ENCODE measurements at regions not wholly inside any gene's neighbourhood (a gene's known extent, or its start where the extent isn't known, plus 50 kb on each side); places are given as distances from the start of the nearest gene placed in this dataset.

DNA sequence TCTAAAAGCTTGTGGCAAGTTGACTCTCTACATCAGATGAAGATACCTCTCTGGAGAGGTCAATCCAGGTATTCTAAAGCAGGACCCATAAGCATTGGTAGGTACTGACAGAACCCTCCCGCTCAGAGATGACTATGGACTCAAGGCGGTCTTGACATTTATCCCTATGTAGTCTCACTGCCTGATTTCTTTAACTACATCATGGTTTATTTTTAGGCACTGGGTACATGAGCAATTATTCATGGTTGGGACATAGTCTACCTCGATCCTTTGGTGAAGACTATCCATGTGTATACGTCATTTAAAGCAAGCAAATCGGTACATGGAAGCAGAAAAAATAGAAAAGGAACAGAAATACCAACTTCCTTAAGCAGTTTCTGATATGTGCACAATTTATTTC is 136.2 kb upstream of the TAB2 start:
- no peak for DNase-seq (ENCODE audit: low read depth in 2 of 2, low spot score in 1 of 2)

DNA sequence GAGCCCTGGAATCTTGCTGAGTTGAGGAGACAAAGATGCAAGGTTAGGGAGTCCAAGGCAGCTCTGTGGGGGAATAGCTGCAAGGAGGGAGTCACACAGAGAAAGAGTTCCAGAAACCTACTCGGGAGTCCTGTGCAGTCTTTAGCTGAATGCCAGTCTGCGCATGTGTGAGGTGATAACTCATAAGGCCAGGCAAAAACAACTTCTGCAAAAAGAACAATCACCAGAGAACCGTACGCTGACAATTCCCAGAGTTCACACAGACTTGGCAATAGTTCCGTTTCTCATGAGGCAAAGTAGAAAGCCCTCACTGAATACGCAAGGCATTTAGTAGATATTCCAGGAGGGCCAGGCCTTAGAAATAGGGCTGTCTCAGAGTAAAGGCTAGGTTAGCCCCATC is 135.2 kb upstream of the TAB2 start:
- no peak for DNase-seq (ENCODE audit: low read depth in 2 of 2, low spot score in 1 of 2)

DNA sequence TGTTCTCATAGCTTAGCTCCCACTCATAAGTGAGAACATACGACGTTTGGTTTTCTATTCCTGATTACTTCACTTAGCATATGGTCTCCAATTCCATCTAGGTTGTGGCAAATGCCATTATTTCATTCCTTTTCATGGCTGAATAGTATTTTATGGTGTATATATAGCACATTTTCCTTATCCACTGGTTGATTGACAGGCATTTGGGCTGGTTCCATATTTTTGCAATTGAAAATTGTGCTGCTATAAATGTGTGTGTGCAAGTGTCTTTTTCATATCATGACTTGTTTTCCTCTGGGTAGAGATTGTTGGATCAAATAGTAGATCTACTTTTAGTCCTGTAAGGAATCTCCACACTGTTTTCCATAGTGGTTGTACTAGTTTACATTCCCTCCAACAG is 133.0 kb upstream of the TAB2 start:
- DNase-seq (ENCODE audit: low read depth in 2 of 2, low spot score in 1 of 2), result no peak

DNA sequence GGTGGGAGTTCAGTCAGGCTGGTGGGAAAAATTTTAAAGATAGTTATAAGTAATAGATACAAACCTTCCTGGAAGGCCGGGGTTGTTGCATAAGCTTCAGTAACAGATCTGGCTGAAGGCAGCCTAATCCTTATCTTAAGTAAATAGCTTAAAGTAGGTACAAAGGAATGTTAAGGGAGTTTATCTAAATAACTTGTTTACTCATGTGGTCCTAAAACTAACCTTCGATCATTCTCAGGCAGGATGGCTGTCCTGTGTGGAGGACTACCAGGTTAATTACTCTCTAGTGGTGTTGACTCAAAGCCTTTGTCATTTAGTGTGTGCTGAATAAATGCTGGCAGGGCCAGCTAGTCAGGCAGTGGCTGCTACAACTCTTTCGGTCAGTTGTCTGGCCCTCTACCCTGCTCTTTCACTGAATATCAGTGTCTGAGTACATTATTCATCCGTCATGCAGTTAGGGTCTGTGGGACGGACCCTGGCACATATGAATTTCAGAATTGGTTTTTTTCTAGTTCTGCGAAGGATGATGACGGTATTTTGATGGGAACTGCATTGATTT is 131.6 kb upstream of the TAB2 start:
- DNase-seq (ENCODE audit: low read depth in 2 of 2, low spot score in 1 of 2), result no peak

DNA sequence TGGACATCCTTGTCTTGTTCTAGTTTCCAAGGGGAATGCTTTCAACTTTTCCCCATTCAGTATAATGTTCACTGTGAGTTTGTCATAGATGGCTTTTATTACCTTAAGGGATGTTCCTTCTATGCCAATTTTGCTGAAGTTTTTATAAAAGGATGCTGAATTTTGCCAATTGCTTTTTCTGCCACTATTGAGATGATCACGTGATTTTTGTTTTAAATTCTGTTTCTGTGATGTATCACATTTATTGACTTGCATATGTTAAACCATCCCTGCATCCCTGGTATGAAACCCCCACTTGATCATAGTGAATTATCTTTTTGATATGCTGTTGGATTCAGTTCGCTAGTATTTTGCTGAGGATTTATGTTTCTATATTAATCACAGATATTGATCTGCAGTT is 130.6 kb upstream of the TAB2 start:
- no peak for DNase-seq (ENCODE audit: low read depth in 2 of 2, low spot score in 1 of 2)

DNA sequence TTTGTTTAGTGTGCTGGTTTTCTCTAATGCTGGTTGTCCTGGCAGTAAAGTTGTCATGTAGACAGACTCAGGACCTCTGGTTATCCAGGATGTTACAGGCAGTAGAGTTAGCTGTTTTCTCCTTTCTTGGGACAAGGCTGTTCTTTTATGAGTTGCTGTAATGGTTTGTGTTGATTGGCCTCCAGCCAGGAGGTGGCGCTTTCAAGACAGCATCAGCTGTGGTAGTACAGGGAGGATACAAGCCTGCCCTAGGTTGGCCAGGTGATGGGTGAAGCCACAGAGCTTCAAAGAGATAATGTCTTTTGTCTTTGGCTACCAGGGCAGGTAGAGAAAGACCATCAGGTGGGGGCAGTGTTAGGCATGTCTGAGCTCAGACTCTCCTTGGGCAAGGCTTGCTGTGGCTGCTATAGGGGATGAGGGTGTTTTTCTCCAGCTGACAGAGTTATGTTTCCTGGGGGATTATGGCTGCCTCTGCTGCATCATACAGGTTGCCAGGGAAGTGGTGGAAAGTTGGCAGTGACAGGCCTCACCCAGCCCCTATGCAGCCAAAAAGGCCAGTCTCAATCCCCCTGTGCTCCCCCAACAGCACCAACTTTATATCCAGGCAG is 127.2 kb upstream of the TAB2 start:
- no peak for DNase-seq (ENCODE audit: low read depth in 2 of 2, low spot score in 1 of 2)

DNA sequence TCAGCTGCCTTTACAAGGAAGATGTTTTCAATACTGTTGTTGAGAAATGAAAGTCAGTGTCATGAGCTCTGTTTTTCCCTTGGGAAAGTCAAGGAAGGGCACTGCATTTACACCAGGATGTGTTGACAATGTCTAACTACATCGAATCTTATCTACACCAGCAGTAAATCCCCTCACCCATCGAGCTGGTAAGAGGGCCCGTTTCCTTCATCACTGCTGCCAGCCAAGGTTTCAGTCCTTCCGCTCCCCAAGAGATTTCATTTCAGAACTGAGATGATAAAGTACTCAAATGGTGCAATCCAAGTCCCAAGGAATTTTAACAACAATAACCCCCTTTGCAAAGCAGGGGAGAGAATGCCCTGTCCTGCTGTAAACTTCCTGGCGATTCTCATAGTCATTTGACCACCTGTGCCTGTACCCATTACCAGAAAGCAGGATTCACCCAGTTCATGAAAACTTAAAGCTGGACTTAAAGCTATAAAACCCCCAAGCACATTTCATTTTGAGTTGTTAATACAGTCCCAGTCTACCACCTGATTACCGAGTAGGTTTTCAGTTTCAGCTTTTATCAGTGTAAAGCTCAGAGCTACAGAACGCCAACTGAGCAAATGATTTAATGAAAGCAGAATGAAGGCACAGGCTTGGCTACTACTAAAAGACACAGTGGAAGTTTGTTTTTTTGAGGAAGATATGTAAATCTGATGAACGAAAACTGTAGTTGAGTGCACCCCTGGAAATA is 122.5 kb upstream of the TAB2 start:
- DNase-seq (ENCODE audit: low read depth in 2 of 2, low spot score in 1 of 2), result no peak

DNA sequence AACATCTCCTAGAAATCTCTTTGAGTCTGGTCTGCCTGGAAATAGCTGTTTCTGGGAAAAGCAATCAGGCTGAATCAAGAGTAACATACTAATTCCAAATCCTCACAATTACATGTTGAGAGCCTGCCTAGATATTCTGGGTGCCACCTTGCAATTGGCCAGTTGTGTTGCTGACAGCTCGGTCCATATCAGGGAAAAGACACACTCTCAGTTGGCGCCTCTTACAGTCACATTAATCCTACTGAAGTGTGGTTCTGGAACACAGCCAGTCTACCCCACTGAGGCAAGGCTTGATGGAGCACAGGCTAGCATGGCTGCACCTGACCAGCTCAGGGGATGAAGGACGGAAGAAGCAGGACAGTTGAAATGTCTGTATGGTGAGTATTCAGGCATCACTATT is 121.4 kb upstream of the TAB2 start:
- DNase-seq (ENCODE audit: low read depth in 2 of 2, low spot score in 1 of 2), result no peak

DNA sequence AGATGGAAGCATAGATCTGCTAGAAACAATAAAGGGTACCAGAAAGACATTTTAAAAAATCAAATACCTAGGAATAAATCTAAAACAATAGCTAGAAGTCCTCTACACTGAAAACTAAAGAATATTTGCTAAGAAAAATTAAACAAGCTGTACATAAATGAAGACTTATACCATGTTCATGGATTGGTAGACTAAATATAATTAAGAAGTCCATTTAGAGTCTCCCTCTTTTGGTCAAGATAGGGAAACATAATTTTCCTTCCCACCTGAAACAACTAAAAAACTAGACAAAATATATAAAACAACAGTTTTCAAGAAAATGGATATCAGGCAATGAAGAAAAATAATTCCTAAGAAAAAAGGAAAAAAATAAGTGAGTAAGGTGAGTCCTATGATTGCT is 120.0 kb upstream of the TAB2 start:
- no peak for DNase-seq (ENCODE audit: low read depth in 2 of 2, low spot score in 1 of 2)

DNA sequence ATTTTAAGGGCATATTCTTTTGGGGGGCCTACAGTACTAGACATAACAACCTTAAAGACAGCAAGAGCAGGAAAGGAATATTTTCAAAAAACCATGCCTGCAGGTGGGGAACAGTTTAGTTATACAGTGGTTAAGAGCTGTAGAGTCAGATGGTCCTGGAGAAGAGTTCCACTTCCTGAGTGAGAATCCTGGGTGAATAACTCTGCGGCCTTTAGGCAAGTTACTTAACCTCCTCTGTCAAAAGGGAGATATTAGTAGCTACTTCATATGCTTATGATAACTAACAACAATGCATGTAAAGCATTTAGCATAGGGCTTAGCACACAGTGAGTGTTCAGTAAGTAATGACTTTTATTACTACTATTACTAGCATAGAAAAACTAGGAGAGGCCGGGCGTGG is 119.2 kb upstream of the TAB2 start:
- no peak for DNase-seq (ENCODE audit: low read depth in 2 of 2, low spot score in 1 of 2)

DNA sequence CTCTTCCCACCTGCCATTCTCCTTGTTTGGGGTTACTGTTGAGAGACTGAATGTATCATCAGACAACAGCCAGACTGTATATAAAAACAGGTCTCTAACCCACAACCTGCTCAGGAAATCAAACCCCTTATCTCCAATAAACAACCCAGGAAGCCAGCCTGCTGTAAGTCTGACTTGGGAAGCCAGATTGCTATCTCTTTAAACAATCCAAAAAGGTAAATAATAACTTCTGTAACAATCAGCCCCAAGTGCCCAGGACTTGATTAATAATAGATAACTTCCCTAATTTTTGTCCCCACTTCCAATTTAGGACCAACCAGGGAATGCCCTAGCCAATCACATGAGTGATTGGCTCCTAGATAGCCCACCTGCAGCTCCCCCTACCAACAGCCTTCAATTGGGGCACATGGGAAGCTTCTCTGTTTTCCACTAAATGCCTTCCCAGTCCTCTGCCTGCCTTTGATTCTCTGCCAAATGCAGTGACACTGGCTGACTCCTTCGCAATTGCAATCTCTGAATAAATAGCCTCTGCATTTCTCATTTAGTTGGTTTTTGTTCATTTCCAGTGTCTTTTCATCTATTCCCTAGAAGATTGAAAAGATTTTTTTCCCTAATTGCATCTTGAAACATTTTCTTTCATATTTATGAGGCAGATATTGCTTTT is 117.1 kb upstream of the TAB2 start:
- DNase-seq (ENCODE audit: low read depth in 2 of 2, low spot score in 1 of 2), result no peak

DNA sequence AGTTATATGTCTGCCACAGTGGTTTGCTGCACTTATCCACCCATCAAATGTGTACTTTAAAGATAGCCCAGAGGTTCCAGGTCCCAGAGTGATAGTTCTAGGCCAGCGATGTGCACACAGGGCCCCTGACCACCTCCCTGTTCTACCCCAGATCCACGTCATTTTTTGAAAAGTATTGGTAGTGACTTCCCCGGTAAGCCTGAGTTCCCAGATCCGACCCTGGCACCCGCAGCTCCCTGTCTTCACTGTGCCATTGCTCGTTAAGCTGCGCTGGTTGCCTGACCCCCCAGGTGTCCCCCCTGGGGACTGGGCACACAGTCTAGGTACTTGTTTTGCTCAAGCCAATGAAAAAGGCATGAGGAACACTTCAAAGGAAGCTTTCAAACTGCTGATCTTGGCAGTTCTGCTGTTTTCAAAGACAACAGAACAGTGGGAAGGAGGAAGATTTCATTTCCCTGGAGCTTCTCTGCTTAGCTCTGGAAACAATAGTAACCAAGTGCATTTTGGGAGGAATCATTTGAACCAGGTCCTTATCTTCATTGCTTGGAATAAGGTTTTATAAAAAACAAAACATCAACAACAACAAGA is 116.3 kb upstream of the TAB2 start:
- DNase-seq (ENCODE audit: low read depth in 2 of 2, low spot score in 1 of 2), result no peak

DNA sequence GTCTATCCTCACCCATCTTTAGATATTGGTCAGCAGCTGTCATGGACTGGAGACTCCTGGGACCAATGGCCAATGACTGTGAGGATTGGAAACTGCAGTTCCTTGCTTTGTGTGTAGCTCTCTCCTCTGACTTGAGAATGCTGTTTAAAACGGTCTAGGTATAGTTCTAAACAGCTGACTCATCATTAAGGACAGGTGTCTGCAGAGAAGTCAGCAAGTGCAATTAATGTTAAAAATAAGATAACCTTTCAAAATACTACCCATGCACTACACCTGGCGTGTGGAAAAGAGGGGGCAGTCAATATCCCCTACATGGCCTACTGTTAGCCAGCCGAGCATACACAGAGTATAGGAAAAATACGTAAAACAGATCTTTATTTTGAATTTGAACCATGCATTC is 115.4 kb upstream of the TAB2 start:
- no peak for DNase-seq (ENCODE audit: low read depth in 2 of 2, low spot score in 1 of 2)

DNA sequence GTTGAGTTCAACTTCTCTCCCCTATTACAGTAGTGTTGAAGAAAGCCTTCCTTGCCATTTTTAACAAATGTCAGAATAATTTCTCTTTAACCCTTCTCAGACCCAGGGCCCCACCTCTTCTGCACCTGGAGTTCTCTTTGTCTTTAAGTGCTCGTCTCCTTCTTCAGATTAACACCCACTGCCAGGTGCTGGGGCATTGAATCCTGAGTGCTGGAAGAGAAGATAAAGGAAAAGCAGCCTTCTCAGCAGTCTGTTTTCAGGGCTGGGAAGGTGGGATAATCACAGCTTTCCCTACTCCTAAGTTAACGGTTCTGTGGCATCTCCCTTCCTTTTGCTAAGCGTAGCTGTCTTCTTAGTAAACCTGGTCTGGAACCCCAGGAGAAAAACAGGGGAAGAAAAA is 114.6 kb upstream of the TAB2 start:
- no peak for DNase-seq (ENCODE audit: low read depth in 2 of 2, low spot score in 1 of 2)

DNA sequence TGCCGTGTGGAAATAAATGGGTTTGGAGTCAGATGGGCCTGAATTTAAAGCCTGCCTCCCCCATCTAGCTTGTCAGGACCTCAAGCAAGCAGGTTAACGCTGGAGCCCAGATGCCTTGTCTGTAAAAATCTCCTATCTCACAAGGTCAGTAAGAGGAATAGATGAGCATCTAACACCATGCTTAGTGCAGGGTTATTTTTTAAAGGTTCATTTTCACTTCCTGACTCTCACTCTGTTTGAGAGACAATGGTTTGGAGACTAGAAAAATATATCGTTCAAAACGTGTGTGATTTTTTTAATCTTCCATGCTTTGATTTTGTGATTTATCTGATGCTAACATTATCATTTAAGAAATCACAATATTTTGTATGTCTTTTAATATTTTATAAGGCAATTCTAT is 114.0 kb upstream of the TAB2 start:
- DNase-seq (ENCODE audit: low read depth in 2 of 2, low spot score in 1 of 2), result no peak

DNA sequence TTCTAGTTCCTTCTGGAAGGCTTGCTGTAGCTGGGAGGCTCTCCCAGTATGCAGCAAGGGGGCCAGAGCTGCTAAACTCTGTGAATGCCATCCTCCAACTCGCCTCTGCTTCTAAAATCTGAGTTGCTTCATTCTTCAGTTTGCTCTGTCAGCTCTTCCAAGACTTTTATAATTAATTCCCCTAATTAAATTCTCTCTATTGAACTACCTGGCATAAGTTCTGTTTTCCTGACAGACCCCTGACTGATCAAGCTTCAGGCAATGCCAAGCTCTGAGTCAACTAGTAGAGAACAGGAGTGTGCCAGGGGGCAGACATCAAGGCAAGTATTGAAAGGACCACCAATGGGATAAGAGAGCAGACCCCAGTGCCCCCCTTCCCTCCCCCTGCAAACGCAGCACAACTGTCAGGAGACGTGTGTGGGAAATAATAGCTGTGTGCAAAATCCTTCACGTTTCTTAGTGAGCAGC is 109.3 kb upstream of the TAB2 start:
- DNase-seq (ENCODE audit: low read depth in 2 of 2, low spot score in 1 of 2), result no peak

DNA sequence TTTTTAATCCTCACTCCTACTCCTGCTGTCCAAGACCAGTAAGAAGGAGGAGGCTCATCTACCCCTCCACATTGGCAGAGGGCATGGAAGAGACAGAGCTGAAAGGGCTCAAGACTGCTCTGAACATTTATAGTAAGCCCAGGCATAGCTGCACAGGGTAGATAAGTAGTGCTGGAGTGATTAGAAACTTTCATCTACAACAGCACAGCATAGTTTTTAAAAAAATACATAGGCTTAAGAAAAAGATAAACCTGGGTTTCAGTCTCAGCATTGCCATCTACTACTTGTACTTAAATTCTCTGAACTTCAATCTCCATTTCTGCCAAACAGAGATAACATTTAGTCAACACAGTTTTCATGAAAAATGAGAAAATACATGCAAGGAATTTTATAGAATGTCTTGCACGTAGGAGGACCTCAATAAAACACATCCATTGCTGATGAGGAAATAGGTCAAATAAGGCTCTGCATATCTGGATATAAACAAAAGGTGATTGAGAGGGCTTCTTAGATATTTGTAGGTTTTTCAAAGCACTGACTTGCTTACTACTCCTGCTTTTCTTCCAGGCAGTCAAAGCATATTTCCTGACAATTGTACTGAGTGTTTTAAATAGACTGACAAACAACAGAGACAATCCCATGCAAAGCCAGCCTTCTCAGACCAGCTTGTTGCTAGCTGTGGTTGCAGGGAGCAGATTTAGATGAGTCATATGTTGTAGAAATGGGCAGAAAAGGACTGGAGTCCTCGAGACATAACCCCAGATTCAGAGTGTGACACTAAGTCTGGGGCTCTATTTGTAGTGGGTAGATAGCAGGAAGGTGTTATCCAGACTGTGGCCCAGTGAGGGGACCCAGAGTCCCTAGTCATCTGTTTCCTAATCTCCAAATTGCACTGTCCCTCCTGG is 107.4 kb upstream of the TAB2 start:
- no peak for DNase-seq (ENCODE audit: low read depth in 2 of 2, low spot score in 1 of 2)

DNA sequence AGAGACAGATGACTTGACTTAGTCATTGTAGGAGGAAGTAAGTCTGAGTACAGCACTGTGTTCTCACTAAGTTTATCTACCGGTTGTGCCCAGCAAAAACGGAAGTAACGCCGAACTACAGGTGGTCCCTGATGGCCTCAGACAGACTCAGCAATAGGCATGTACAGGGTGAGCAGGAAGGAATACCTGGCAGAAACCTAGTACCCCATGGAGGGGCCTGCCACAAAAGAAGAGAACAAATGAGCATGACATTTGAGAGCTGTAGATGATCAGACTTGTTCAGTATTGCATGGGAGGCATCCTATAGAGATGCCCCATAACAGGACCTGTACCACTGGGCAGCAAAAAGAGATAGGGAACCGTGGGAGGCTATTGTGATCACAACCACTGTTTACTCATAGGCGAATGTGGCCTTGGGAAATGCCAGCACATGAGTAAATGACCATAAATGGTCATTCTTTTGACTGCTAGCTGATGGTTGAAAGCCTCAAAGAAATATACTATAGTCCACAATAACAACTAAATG is 106.4 kb upstream of the TAB2 start:
- no peak for DNase-seq (ENCODE audit: low read depth in 2 of 2, low spot score in 1 of 2)

DNA sequence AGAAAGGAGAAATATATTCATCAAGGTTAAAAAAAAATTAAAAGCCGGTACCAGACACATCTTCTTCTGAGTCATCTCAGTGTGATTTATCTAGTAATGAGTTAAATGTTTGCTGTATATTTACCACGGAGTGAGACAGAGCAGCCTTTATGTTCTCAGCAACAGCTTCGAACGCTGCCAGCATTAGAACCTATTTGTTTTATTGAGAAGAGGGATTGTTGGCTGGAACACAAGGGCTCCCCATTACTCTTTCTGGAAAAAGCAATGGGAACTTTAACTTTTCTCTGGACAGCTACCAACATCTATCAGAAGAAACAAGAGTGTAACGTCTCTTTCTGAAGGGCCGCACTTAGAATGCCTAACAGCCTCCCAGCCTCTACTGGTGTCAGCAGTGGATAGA is 105.3 kb upstream of the TAB2 start:
- no peak for DNase-seq (ENCODE audit: low read depth in 2 of 2, low spot score in 1 of 2)

DNA sequence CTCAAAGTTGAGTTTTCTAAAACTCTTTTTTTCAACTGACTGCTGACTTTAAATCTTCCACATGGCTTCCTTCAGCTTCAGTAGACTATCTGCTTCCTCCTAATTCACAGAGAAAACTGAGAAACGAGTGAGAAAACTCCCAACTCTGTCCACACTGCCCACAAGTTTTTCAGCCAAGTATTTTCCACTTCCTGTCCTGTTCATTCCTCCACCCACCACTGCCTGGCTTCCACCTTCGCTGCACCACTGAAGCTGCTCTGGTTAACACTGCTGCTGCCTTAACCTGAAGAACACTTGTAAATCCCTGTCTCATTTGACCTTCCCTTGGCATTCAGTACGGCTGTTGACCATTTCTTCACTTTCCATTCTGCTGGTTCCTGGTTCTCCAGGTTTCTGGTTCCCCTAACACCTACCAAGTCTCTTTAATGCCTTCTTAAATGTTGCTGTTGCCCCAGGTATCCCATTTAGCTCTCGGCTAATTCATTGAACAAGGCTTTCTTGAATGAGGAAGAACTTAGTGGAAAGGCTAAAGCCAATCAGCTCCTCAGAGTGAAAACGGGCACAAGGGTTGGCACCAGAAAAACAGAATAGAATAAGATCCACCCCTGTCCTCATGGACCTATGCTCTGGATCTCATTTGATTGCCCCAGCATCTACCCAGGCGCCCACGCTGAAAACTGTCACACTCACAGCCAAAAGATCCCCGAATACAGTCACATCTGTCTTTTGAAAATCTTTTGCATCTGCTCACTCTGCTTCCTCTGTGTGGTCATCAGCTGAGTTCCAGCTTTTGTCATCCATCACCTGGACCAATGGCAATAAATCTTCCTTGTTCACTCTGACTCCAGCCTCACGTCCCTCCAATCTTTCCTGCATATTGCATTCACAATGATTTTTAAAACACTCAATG is 104.4 kb upstream of the TAB2 start:
- DNase-seq (ENCODE audit: low read depth in 2 of 2, low spot score in 1 of 2), result no peak
